ENCODE measurements at regions not wholly inside any gene's neighbourhood (a gene's known extent, or its start where the extent isn't known, plus 50 kb on each side); places are given as distances from the start of the nearest gene placed in this dataset.

DNA sequence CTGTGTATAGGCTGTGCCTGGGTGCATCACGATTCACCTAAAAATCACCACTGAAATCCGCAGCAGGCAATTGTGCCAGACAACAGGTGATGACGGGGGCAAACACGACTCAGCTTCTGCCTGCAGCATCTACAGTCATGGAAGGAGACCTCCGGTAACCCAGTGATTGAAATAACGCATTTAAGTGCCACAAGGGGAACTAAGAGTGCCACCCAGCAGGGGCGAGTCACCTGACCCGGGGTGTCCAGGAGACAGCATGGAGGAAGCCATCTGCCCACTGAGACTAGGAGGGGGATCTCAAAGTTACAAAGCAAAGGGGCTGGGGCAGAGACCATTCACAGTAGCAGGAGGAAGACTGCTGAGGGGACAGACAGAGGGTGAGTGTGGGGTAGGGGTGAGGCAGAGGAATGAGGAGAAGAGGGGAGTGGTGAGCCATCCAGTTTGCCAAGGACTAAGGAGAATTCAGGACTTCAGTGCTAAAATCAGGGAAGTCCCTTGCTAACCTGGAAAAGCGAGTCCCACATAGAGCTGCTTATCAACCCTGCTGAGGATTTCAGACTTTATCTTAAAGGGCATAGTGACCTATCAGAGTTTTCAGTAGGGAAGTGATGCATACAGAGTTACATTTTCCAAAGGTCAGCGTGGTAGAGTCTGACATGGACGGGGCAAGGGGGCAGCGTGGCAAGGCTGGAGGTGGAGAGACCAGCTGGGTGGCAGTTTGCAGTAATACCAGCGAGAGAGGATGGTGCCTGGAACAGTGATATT lies 256.7 kb upstream of the HES1 start:
- no peak for DNase-seq

DNA sequence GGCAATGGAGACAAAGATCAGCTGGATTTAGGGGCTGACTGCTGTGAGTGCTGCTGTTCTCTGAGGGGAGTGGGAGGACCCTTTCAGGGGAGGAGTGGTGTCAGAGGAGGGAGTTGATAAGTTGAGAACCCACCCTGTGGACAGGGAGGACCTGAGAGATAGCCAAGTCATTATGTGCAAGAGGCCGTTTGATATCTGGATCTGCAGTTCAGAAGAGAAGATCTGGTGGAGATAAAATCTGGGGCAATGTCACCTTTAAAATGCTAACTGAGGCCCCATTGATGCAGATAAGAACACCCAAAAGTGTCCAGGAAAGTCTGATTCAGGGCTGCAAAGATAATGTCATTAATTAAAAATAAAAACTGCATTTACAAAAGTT lies 256.1 kb upstream of the HES1 start:
- no peak for DNase-seq

- DNase-seq = no peak
Observed at GRCh38 chr3:193882091-193882490, 253.9 kb upstream of the HES1 start.

GRCh38 chr3:193883551-193883950 lies 252.4 kb upstream of the HES1 start:
- no peak for DNase-seq

DNA sequence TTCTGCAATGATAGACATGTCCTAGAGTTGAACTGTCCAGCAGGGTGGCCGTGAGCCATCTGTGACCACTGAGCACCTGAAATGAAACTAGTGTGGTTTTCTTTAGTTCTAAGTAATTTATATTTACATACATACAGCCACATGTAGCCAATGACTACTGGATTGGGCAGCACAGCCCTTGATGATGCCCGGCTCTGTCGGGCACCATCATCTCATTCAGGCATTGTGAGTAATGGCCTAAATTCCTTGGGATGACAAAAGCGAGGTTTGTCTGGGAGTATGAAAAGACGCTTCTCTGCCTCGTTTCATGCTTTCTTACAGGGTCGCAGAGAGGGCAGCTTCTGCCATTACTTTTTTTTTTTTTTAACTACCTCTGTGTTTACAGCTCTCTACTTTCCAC lies 251.9 kb upstream of the HES1 start:
- DNase-seq = no peak

GRCh38 chr3:193884652-193885051 lies 251.3 kb upstream of the HES1 start:
- no peak for DNase-seq

DNA sequence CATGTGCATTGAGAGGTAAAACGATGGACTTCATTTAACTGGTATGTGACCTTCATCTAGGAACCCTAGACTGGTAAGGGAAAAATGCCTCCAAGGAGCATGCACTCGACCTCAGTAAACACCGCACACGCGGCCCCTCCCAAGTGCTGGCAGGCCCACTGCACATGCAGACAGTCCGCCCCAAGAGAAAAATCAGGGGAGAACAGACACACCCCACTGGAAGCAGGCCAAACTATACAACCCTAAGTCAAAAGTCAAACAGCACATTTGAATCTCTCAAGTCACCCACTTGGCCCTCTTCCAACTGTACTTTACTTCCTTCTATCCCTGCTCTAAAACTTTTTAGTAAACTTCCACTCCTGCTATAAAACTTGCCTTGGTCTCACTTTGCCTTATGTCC lies 250.1 kb upstream of the HES1 start:
- DNase-seq = no peak

DNA sequence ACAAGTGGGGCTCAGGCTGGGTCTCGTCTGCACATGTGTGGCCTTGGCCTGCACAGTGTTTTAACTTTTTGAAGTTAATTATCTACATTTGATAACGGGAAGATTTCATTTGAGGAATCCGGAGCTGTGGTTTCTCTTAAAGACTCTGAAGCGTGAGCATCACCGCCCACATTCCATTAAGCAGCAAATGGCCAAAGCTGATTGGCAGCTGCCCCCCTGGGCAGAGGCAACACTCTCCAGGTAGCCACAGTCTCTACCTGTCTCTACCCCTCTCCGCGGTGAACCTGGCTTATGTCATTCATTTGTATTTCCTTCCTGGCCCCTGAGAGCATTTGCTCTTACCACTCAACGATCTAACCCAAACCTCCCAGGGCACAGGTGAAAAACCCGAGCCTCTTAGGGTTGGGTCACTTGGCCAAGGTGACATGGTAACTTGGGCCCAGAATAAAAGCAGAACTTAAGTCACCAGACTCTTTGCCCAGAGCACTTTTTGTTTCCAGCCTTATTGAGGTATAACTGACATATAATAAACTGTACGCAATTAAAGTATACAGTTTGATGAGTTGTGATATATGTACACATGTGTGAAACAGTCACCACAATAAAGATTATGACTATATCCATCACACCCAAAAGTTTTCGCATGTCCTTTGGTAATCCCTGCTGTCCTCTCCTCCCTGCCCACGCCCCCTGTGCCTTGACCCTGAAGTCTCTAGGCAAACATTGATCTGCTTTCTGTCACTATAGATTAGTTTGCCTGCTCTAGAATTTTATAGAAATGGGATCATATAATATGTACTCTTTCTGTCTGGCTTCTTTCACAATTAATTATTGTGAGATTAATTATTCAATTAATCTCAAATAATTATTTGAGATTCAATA lies 245.7 kb upstream of the HES1 start:
- DNase-seq = no peak

- no peak for DNase-seq
Observed at GRCh38 chr3:193894121-193894863, 241.7 kb upstream of the HES1 start.

DNA sequence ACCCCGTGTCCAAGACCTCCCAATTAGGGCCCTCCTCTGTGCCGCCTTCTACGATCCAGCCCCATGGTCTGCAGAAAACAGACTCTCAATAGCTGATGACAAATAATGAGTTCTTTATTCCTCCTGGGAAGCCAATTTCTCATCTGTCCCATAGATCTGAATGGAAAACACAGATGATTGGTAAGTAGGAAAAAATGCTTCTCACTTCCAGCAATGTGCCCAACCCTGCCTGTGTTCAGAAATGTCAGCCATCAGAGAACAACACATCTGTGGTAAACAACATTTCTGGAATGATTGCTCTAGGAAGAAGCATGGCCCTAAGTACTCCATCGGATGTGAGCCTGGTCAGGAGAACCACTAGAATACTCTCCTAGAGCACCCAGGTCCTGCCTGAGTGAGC lies 240.5 kb upstream of the HES1 start:
- no peak for DNase-seq

DNA sequence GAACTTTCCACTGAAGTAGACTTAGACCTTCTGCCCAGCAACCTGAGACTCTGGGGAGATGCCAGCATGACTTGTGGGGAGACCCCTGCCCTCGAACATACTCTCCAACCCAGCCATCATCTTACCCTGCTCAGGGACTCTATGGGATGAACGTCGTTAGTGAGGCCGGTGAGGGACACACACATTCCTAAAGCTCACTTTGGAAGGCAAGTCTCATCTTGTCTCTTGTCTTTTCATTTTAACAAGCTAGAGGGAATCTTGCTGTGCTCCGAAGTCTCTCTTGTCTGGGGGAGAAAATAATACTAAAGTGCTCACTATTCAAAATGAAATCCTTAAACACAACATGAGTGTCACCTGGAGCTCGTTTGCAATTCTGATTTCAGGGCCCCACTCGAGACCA lies 239.5 kb upstream of the HES1 start:
- DNase-seq = no peak

GRCh38 chr3:193897288-193897687 lies 238.7 kb upstream of the HES1 start:
- DNase-seq = no peak

DNA sequence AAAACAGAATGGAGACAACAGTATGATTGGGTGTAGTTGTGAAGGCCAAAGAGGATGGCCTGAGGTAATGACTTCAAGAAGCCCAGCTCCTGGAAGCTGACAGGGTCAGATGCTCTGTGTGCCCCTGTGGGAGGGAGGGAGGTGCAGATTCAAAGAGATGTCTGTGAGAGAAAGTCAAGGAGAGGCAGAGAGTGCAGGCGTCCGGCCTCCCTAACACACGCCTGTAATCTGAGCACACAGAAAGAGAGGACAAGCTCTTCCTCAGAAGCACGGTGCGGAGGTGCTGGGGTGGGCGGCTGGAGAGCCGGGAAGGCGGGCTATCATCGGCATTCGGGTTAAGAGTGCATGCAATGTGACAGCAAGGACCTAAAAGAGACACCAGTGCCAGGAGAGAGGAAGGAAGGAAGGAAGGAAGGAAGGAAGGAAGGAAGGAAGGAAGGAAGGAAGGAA lies 238.2 kb upstream of the HES1 start:
- DNase-seq = no peak

DNA sequence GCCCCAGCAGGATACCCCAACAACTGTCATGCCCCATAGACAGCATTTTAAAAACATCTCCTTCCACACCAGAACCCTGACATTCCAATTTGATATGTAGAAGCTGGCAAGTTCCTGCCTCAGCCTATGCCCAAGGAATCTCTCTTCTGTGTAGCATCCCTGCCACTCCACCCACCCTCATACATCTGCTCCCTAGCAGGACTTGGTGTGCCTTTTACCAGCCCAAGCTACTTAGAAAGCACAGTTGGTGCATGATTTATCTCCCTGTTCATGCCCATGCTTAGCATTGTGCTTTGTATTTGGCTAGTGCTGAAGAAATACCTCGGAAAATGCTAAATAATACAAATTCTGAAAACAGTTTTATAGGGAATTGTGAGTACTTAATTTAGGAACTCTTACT lies 236.9 kb upstream of the HES1 start:
- DNase-seq = no peak

GRCh38 chr3:193901007-193901406 lies 234.9 kb upstream of the HES1 start:
- no peak for DNase-seq

- DNase-seq = no peak
Observed at GRCh38 chr3:193902607-193903511, 233.1 kb upstream of the HES1 start.

GRCh38 chr3:193903512-193903817 lies 232.5 kb upstream of the HES1 start:
- DNase-seq = no peak

- DNase-seq = no peak
Observed at GRCh38 chr3:193903966-193904365, 232.0 kb upstream of the HES1 start.

- no peak for DNase-seq
Observed at GRCh38 chr3:193905541-193906396, 230.2 kb upstream of the HES1 start.

DNA sequence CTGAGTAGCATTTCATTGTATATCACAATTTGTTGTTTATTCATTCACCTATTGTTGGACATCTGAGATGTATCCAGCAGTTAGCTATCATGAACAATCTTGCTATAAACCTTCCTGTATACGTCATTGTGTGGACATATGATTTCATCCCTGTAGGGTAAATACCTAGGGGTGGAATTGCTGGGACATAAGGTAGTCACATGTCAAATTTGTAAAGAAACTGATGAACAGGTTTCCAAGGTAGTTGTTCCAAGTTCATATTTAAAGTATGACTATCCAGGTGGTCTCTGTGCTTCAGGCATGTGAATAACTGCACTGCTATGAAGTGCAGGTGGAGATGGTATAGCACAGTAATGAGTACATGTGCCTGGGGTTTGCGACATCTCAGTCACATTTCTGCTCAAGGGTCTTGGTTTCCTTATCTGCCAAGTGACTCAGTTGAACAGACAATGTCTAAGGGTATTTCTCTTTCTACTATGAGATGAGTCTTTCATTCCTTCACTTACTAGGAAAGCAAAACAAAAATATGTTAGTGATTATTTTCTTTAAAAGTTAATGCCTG lies 229.0 kb upstream of the HES1 start:
- no peak for DNase-seq

- DNase-seq = no peak
Observed at GRCh38 chr3:193908181-193908744, 227.7 kb upstream of the HES1 start.
